ENCODE measurements at regions not wholly inside any gene's neighbourhood (a gene's known extent, or its start where the extent isn't known, plus 50 kb on each side); places are given as distances from the start of the nearest gene placed in this dataset.

GRCh38 chrX:9189286-9189685 is 155.4 kb upstream of the FAM9B start:
- Histone ChIP-seq H3K9ac (no peak overlapping the region), H2AFZ (no peak overlapping the region), H3K27ac (no peak overlapping the region), H3K4me2 (ENCODE audit: low read length) (no peak overlapping the region), H3K27me3 (ENCODE audit: control insufficient read depth, insufficient read depth, low read length) (no peaks in the 10 kb centered on the region), H3K4me3 (ENCODE audit: low read depth, low read length) (no peak overlapping the region), H3K36me3 (ENCODE audit: control insufficient read depth, insufficient read depth, low read length) (no peaks in the 10 kb centered on the region), H3K4me1 (no peaks in the 10 kb centered on the region), H3K9me3 (ENCODE audit: control insufficient read depth, low read length) (no peaks in the 10 kb centered on the region), H3K79me2 (no peaks in the 10 kb centered on the region)
- TF ChIP-seq CTCF (IDR thresholded peaks at IDR 0.05) = no peak

GRCh38 chrX:9191392-9191791 is 157.5 kb upstream of the FAM9B start:
- Histone ChIP-seq H3K9ac (no peak overlapping the region), H3K36me3 (ENCODE audit: control insufficient read depth, insufficient read depth, low read length) (no peaks in the 10 kb centered on the region), H3K4me3 (ENCODE audit: low read depth, low read length) (no peak overlapping the region), H3K79me2 (no peaks in the 10 kb centered on the region), H2AFZ (no peak overlapping the region), H3K27ac (no peak overlapping the region), H3K4me1 (no peaks in the 10 kb centered on the region), H3K27me3 (ENCODE audit: control insufficient read depth, insufficient read depth, low read length) (no peaks in the 10 kb centered on the region), H3K4me2 (ENCODE audit: low read length) (no peak overlapping the region), H3K9me3 (ENCODE audit: control insufficient read depth, low read length) (no peaks in the 10 kb centered on the region)
- TF ChIP-seq CTCF (IDR thresholded peaks at IDR 0.05) = no peak

- H3K27ac ChIP-seq = no peak overlapping the region
- no peak overlapping the region for H3K4me2 ChIP-seq (ENCODE audit: low read length)
- no peak for TF ChIP-seq CTCF (IDR thresholded peaks at IDR 0.05)
- no peaks in the 10 kb centered on the region for H3K27me3 ChIP-seq (ENCODE audit: control insufficient read depth, insufficient read depth, low read length)
- H3K4me1 ChIP-seq = no peaks in the 10 kb centered on the region
- H3K4me3 ChIP-seq (ENCODE audit: low read depth, low read length) = no peak overlapping the region
- no peak overlapping the region for H3K9ac ChIP-seq
- H3K36me3 ChIP-seq (ENCODE audit: control insufficient read depth, insufficient read depth, low read length) = no peaks in the 10 kb centered on the region
- no peaks in the 10 kb centered on the region for H3K9me3 ChIP-seq (ENCODE audit: control insufficient read depth, low read length)
- H3K79me2 ChIP-seq = no peaks in the 10 kb centered on the region
- H2AFZ ChIP-seq = no peak overlapping the region
Observed at GRCh38 chrX:9195199-9195880, 161.4 kb upstream of the FAM9B start.

GRCh38 chrX:9196961-9197640 is 163.2 kb upstream of the FAM9B start:
- H3K36me3 ChIP-seq (ENCODE audit: control insufficient read depth, insufficient read depth, low read length) = no peaks in the 10 kb centered on the region
- H3K27ac ChIP-seq = no peak overlapping the region
- H3K4me2 ChIP-seq (ENCODE audit: low read length) = no peak overlapping the region
- H3K4me1 ChIP-seq = no peaks in the 10 kb centered on the region
- H3K4me3 ChIP-seq (ENCODE audit: low read depth, low read length) = no peak overlapping the region
- H3K27me3 ChIP-seq (ENCODE audit: control insufficient read depth, insufficient read depth, low read length) = no peaks in the 10 kb centered on the region
- TF ChIP-seq CTCF (IDR thresholded peaks at IDR 0.05) = no peak
- no peak overlapping the region for H2AFZ ChIP-seq
- no peaks in the 10 kb centered on the region for H3K79me2 ChIP-seq
- H3K9me3 ChIP-seq (ENCODE audit: control insufficient read depth, low read length) = no peaks in the 10 kb centered on the region
- no peak overlapping the region for H3K9ac ChIP-seq

GRCh38 chrX:9204560-9204959 is 170.6 kb upstream of the FAM9B start:
- no peak for TF ChIP-seq CTCF (IDR thresholded peaks at IDR 0.05)

More at GRCh38 chrX:9204560-9204959, 170.6 kb upstream of the FAM9B start:
- no peak overlapping the region for H3K27ac ChIP-seq
- H3K36me3 ChIP-seq (ENCODE audit: control insufficient read depth, insufficient read depth, low read length) = no peaks in the 10 kb centered on the region
- no peaks in the 10 kb centered on the region for H3K9me3 ChIP-seq (ENCODE audit: control insufficient read depth, low read length)
- H3K9ac ChIP-seq = no peak overlapping the region
- H3K27me3 ChIP-seq (ENCODE audit: control insufficient read depth, insufficient read depth, low read length) = no peaks in the 10 kb centered on the region
- H3K79me2 ChIP-seq = no peaks in the 10 kb centered on the region
- H3K4me1 ChIP-seq = no peaks in the 10 kb centered on the region
- no peak overlapping the region for H3K4me3 ChIP-seq (ENCODE audit: low read depth, low read length)
- H2AFZ ChIP-seq = no peak overlapping the region
- H3K4me2 ChIP-seq (ENCODE audit: low read length) = no peak overlapping the region

All from parathyroid adenoma (tissue), 2 donors.